ENCODE measurements at regions not wholly inside any gene's neighbourhood (a gene's known extent, or its start where the extent isn't known, plus 50 kb on each side); places are given as distances from the start of the nearest gene placed in this dataset.

DNA sequence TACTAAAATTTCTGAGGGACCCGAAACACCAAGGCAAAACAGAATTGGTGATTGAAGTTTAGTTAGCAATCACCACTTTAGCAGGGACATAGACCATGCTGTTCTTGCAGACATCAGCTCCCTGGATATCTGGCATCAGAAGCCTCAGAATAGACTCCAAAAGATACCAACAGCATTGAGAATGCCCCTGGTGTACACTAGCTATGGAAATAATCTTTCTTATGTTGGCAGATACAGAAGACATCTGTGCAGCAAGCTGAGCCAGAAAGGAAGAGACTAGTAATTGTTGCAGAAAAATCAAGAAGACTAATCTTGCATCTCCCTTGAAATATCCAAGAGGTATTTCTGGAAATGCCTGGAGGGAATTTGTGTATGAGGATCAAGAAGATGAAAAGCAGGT is 521.6 kb downstream of the TRHDE start:
- H3K27me3 ChIP-seq (ENCODE audit: control insufficient read depth, insufficient read depth, low read length), result no peaks in the 10 kb centered on the region
- H3K4me3 ChIP-seq (ENCODE audit: low read depth, low read length), result no peak overlapping the region
- no peaks in the 10 kb centered on the region for H3K36me3 ChIP-seq (ENCODE audit: control insufficient read depth, insufficient read depth, low read length)
- H3K4me1 ChIP-seq, result no peaks in the 10 kb centered on the region
- H3K9me3 ChIP-seq (ENCODE audit: control insufficient read depth, low read length), result no peaks in the 10 kb centered on the region
- no peak overlapping the region for H2AFZ ChIP-seq
- TF ChIP-seq CTCF (IDR thresholded peaks at IDR 0.05), result no peak
- H3K4me2 ChIP-seq (ENCODE audit: low read length), result no peak overlapping the region
- no peaks in the 10 kb centered on the region for H3K79me2 ChIP-seq
- H3K9ac ChIP-seq, result no peak overlapping the region
- H3K27ac ChIP-seq, result no peak overlapping the region

DNA sequence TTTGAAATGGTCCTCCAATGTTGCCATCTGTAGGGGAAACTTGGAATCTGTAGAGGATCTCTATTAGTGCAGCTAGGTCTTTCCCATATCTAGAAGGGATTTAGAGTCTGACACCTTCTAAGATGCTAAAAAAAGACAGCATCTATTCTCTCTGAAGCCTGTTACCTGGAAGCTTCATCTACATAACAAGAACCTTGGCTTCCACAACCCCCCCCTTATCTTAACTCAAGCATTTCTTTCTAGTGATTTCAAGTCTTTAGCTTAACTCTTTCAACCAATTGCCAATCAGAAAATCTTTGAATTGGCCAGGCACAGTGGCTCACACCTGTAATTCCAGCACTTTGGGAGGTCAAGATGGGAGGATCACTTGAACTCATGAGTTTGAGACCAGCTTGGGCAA is 543.3 kb downstream of the TRHDE start:
- H3K9me3 ChIP-seq (ENCODE audit: control insufficient read depth, low read length), result no peaks in the 10 kb centered on the region
- H3K27me3 ChIP-seq (ENCODE audit: control insufficient read depth, insufficient read depth, low read length), result no peaks in the 10 kb centered on the region
- H3K36me3 ChIP-seq (ENCODE audit: control insufficient read depth, insufficient read depth, low read length), result no peaks in the 10 kb centered on the region
- no peak overlapping the region for H2AFZ ChIP-seq
- no peak overlapping the region for H3K9ac ChIP-seq
- H3K4me3 ChIP-seq (ENCODE audit: low read depth, low read length), result no peak overlapping the region
- no peaks in the 10 kb centered on the region for H3K4me1 ChIP-seq
- no peaks in the 10 kb centered on the region for H3K79me2 ChIP-seq
- TF ChIP-seq CTCF (IDR thresholded peaks at IDR 0.05), result no peak
- no peak overlapping the region for H3K4me2 ChIP-seq (ENCODE audit: low read length)
- H3K27ac ChIP-seq, result no peak overlapping the region

- H3K36me3 ChIP-seq (ENCODE audit: control insufficient read depth, insufficient read depth, low read length), result no peaks in the 10 kb centered on the region
- no peaks in the 10 kb centered on the region for H3K27me3 ChIP-seq (ENCODE audit: control insufficient read depth, insufficient read depth, low read length)
- no peaks in the 10 kb centered on the region for H3K4me1 ChIP-seq
- H3K79me2 ChIP-seq, result no peaks in the 10 kb centered on the region
- no peak overlapping the region for H3K9ac ChIP-seq
- no peak for TF ChIP-seq CTCF (IDR thresholded peaks at IDR 0.05)
- no peak overlapping the region for H3K4me3 ChIP-seq (ENCODE audit: low read depth, low read length)
- H3K9me3 ChIP-seq (ENCODE audit: control insufficient read depth, low read length), result no peaks in the 10 kb centered on the region
- H3K27ac ChIP-seq, result no peak overlapping the region
- no peak overlapping the region for H2AFZ ChIP-seq
- H3K4me2 ChIP-seq (ENCODE audit: low read length), result no peak overlapping the region
These were observed 556.6 kb downstream of the TRHDE start for GRCh38 chr12:72828662-72829324.

GRCh38 chr12:72829838-72830237 is 557.7 kb downstream of the TRHDE start:
- Histone ChIP-seq H3K9me3 (ENCODE audit: control insufficient read depth, low read length) (no peaks in the 10 kb centered on the region), H3K27me3 (ENCODE audit: control insufficient read depth, insufficient read depth, low read length) (no peaks in the 10 kb centered on the region), H3K4me1 (no peaks in the 10 kb centered on the region), H2AFZ (no peak overlapping the region), H3K27ac (no peak overlapping the region), H3K79me2 (no peaks in the 10 kb centered on the region), H3K36me3 (ENCODE audit: control insufficient read depth, insufficient read depth, low read length) (no peaks in the 10 kb centered on the region), H3K4me2 (ENCODE audit: low read length) (no peak overlapping the region), H3K9ac (no peak overlapping the region), H3K4me3 (ENCODE audit: low read depth, low read length) (no peak overlapping the region)
- TF ChIP-seq CTCF (IDR thresholded peaks at IDR 0.05), result no peak

- H3K4me2 ChIP-seq (ENCODE audit: low read length), result no peak overlapping the region
- H3K27ac ChIP-seq, result no peak overlapping the region
- H3K27me3 ChIP-seq (ENCODE audit: control insufficient read depth, insufficient read depth, low read length), result no peaks in the 10 kb centered on the region
- no peaks in the 10 kb centered on the region for H3K36me3 ChIP-seq (ENCODE audit: control insufficient read depth, insufficient read depth, low read length)
- no peak for TF ChIP-seq CTCF (IDR thresholded peaks at IDR 0.05)
- H3K4me3 ChIP-seq (ENCODE audit: low read depth, low read length), result no peak overlapping the region
- H3K4me1 ChIP-seq, result no peaks in the 10 kb centered on the region
- no peaks in the 10 kb centered on the region for H3K9me3 ChIP-seq (ENCODE audit: control insufficient read depth, low read length)
- H2AFZ ChIP-seq, result no peak overlapping the region
- no peaks in the 10 kb centered on the region for H3K79me2 ChIP-seq
- no peak overlapping the region for H3K9ac ChIP-seq
These were observed 559.9 kb downstream of the TRHDE start for GRCh38 chr12:72832024-72832423.
